Osteoblast (primary cell): ENCODE measurements at regions not wholly inside any gene's neighbourhood (a gene's known extent, or its start where the extent isn't known, plus 50 kb on each side); places are given as distances from the start of the nearest gene placed in this dataset.
"Not testable (repeated sequence)": the region's sequence is repeated elsewhere in the genome, so short reads cannot be mapped to it uniquely, and the experiment has no call there.

Source experiments
- DNase-seq: peaks from one replicate; pipeline ENCODE4 v3.0.0; 2011; ENCODE audit warnings: low spot score, mixed read lengths; ENCODE audit not compliant: insufficient read length; ENCODE audit errors: missing footprints
- H2AFZ ChIP-seq: 2 replicates; pipeline ENCODE4 v1.6.0; 2011; ENCODE audit warnings: mild to moderate bottlenecking, low read length
- H3K27ac ChIP-seq: 2 replicates; pipeline ENCODE4 v1.5.1; 2011; ENCODE audit warnings: mild to moderate bottlenecking, low read depth, low read length, moderate library complexity
- H3K27me3 ChIP-seq: 2 replicates; pipeline ENCODE4 v1.6.0; 2012; ENCODE audit warnings: mild to moderate bottlenecking, control low read depth, inconsistent platforms, low read length, moderate library complexity; ENCODE audit not compliant: insufficient read depth
- H3K36me3 ChIP-seq: 2 replicates; pipeline ENCODE4 v1.5.1; 2011; ENCODE audit warnings: mild to moderate bottlenecking, low read length, control low read depth, moderate library complexity; ENCODE audit not compliant: insufficient read depth
- H3K4me1 ChIP-seq: 2 replicates; pipeline ENCODE4 v1.5.1; 2011; ENCODE audit warnings: mild to moderate bottlenecking, low read length, control low read depth, moderate library complexity; ENCODE audit not compliant: insufficient read depth
- H3K4me2 ChIP-seq: 2 replicates; pipeline ENCODE4 v1.6.0; 2011; ENCODE audit warnings: mild to moderate bottlenecking, low read length; ENCODE audit not compliant: insufficient read depth
- H3K4me3 ChIP-seq: fragments of 200-600 bp; sonication (generic); 3 replicates; pipeline ENCODE4 v1.5.1; 2012; ENCODE audit warnings: mild to moderate bottlenecking, low read length, inconsistent platforms; ENCODE audit not compliant: insufficient read depth
- H3K79me2 ChIP-seq: 2 replicates; pipeline ENCODE4 v1.6.0; 2012; ENCODE audit warnings: mild to moderate bottlenecking, low read length, control low read depth, inconsistent platforms; ENCODE audit not compliant: insufficient read depth
- H3K9me3 ChIP-seq: 2 replicates; pipeline ENCODE4 v1.5.1; 2011; ENCODE audit warnings: low read depth, low read length, control low read depth
- H4K20me1 ChIP-seq: 2 replicates; pipeline ENCODE4 v1.6.0; 2012; ENCODE audit warnings: mild to moderate bottlenecking, low read length, control low read depth; ENCODE audit not compliant: insufficient read depth
- CTCF ChIP-seq: IDR thresholded peaks from 2 replicates; pipeline ENCODE4 v1.5.1; 2011; ENCODE audit warnings: mild to moderate bottlenecking, low read depth, low read length, moderate library complexity; ENCODE audit errors: extremely low read depth

- Histone ChIP-seq H3K4me3 (no peak overlapping the region), H3K9me3 (no peaks in the 10 kb centered on the region), H3K27ac (no peak overlapping the region), H2AFZ (no peak overlapping the region), H3K4me1 (no peaks in the 10 kb centered on the region), H3K27me3 (no peaks in the 10 kb centered on the region), H4K20me1 (no peaks in the 10 kb centered on the region), H3K36me3 (no peaks in the 10 kb centered on the region), H3K79me2 (no peaks in the 10 kb centered on the region), H3K4me2 (no peak overlapping the region)
- no peak for DNase-seq
- TF ChIP-seq CTCF: no peak
Observed at GRCh38 chr6:15741405-15741804, 78.6 kb upstream of the DTNBP1 start.

GRCh38 chr6:15739867-15740266 is 77.0 kb upstream of the DTNBP1 start:
- no peak for DNase-seq
- H2AFZ ChIP-seq: no peak overlapping the region
- no peaks in the 10 kb centered on the region for H3K9me3 ChIP-seq
- no peaks in the 10 kb centered on the region for H3K27me3 ChIP-seq
- no peak overlapping the region for H3K27ac ChIP-seq
- H3K4me1 ChIP-seq: no peaks in the 10 kb centered on the region
- no peaks in the 10 kb centered on the region for H4K20me1 ChIP-seq
- H3K4me2 ChIP-seq: no peak overlapping the region
- no peaks in the 10 kb centered on the region for H3K79me2 ChIP-seq
- no peak overlapping the region for H3K4me3 ChIP-seq
- no peaks in the 10 kb centered on the region for H3K36me3 ChIP-seq
- TF ChIP-seq CTCF: no peak

GRCh38 chr6:15739353-15739752 is 76.5 kb upstream of the DTNBP1 start:
- no peaks in the 10 kb centered on the region for H4K20me1 ChIP-seq
- H3K4me1 ChIP-seq: no peaks in the 10 kb centered on the region
- H3K4me2 ChIP-seq: no peak overlapping the region
- no peak overlapping the region for H3K27ac ChIP-seq
- H2AFZ ChIP-seq: no peak overlapping the region
- H3K4me3 ChIP-seq: no peak overlapping the region
- H3K27me3 ChIP-seq: no peaks in the 10 kb centered on the region
- no peaks in the 10 kb centered on the region for H3K36me3 ChIP-seq
- H3K9me3 ChIP-seq: no peaks in the 10 kb centered on the region
- no peak for TF ChIP-seq CTCF
- no peak for DNase-seq
- H3K79me2 ChIP-seq: no peaks in the 10 kb centered on the region

GRCh38 chr6:15738195-15738594 is 75.4 kb upstream of the DTNBP1 start:
- H4K20me1 ChIP-seq, H3K9me3 ChIP-seq, H3K27ac ChIP-seq, H3K4me2 ChIP-seq, DNase-seq, H3K36me3 ChIP-seq, H3K79me2 ChIP-seq, H3K4me3 ChIP-seq, H2AFZ ChIP-seq, H3K4me1 ChIP-seq, H3K27me3 ChIP-seq: not testable (repeated sequence)

- no peak for TF ChIP-seq CTCF
Observed at GRCh38 chr6:15736297-15736696, 73.5 kb upstream of the DTNBP1 start.

More at GRCh38 chr6:15736297-15736696, 73.5 kb upstream of the DTNBP1 start:
- DNase-seq: no peak
- no peaks in the 10 kb centered on the region for H3K27me3 ChIP-seq
- H4K20me1 ChIP-seq: no peaks in the 10 kb centered on the region
- H3K27ac ChIP-seq: no peak overlapping the region
- H3K79me2 ChIP-seq: no peaks in the 10 kb centered on the region
- no peaks in the 10 kb centered on the region for H3K4me1 ChIP-seq
- no peak overlapping the region for H3K4me3 ChIP-seq
- no peaks in the 10 kb centered on the region for H3K9me3 ChIP-seq
- H3K4me2 ChIP-seq: no peak overlapping the region
- no peak overlapping the region for H2AFZ ChIP-seq
- H3K36me3 ChIP-seq: no peaks in the 10 kb centered on the region
